ENCODE measurements at regions not wholly inside any gene's neighbourhood (a gene's known extent, or its start where the extent isn't known, plus 50 kb on each side); places are given as distances from the start of the nearest gene placed in this dataset.

DNA sequence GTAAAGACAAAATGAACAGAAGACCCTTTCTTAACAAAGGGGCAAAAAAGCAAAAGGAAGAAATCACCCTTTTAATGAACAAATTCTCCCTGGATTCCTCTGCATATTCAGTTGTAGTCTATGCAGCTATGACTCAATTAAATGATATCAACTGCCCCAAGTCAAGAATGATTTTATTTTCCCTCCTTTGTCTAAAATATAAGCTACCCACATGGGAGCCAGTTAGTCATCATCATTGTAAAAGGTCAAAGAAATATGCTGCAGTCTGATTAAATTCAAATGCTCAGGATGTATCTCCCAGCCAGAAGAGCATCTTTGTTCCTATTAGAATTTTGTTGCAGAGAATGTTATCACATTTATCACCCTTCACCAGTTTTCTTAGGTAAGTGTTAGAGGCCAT, 84.0 kb downstream of the SST start:
- peaks cover 0 to 6% of the 10 kb centered on the region in 2 donors for H3K4me1 ChIP-seq (ENCODE audit: control insufficient read depth in 1 of 2, low read depth in 2 of 2)
- H3K9me3 ChIP-seq: no peaks in the 10 kb centered on the region
- H3K27me3 ChIP-seq (replicated peaks; ENCODE audit: insufficient read depth): no peaks in the 10 kb centered on the region
- H3K27ac ChIP-seq: no peak overlapping the region
- DNase-seq (ENCODE audit: low spot score) (no peak), ATAC-seq (ENCODE audit: insufficient number of reproducible peaks, low FRiP score, low read depth) (no peak)
- H3K36me3 ChIP-seq: no peaks in the 10 kb centered on the region
- TF ChIP-seq, protein P1, sequence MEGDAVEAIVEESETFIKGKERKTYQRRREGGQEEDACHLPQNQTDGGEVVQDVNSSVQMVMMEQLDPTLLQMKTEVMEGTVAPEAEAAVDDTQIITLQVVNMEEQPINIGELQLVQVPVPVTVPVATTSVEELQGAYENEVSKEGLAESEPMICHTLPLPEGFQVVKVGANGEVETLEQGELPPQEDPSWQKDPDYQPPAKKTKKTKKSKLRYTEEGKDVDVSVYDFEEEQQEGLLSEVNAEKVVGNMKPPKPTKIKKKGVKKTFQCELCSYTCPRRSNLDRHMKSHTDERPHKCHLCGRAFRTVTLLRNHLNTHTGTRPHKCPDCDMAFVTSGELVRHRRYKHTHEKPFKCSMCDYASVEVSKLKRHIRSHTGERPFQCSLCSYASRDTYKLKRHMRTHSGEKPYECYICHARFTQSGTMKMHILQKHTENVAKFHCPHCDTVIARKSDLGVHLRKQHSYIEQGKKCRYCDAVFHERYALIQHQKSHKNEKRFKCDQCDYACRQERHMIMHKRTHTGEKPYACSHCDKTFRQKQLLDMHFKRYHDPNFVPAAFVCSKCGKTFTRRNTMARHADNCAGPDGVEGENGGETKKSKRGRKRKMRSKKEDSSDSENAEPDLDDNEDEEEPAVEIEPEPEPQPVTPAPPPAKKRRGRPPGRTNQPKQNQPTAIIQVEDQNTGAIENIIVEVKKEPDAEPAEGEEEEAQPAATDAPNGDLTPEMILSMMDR (IDR thresholded peaks at IDR 0.05): no peak
- H3K4me3 ChIP-seq: no peak overlapping the region

DNA sequence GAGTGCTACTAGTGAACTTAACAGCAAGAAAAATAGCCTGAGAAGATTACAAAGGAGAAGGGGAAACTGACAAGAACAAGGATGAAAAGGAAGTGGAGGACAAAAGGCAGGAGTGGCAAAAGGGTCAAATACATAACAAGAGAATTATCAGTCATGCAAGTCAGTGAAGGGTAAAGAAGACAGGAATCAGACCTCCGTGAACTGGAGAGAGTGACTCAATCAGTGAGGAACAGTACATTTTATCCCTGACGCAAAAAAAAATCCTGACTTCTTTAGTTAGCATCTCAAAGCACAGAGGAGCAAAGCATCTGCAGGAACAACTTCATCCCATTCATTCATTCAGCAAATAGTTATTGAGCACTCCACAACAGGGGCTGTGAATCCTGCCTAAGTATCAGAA, 97.8 kb downstream of the SST start:
- ATAC-seq (ENCODE audit: insufficient number of reproducible peaks, low FRiP score, low read depth) (no peak), DNase-seq (ENCODE audit: low spot score) (no peak)
- Histone ChIP-seq H3K9me3 (no peaks in the 10 kb centered on the region), H3K4me3 (no peak overlapping the region), H3K4me1 (ENCODE audit: control insufficient read depth in 1 of 2, low read depth in 2 of 2) (peaks cover 6 to 11% of the 10 kb centered on the region in 2 donors), H3K36me3 (no peaks in the 10 kb centered on the region), H3K27me3 (replicated peaks; ENCODE audit: insufficient read depth) (no peaks in the 10 kb centered on the region), H3K27ac (no peak overlapping the region)
- TF ChIP-seq, protein P1 (IDR thresholded peaks at IDR 0.05): no peak

DNA sequence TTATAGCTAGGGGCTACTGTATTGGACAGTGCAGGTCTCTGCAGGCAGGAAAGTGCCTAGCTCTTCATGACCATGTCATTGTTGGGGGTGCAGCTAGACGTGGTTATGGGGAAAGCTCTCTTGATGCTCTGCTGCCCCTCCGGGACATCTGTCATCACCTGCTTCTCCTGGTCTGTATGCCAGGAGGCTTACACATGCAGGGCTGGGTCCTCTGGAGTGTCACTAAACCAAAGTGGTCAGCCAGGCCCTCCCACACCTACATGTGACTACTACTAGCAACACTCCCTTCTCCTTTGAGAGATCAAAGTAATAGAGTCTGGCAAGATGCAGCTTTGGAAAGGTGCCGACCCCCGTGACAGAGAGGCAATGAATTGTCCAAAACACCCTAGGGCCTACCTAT, 98.5 kb downstream of the SST start:
- Histone ChIP-seq H3K27me3 (replicated peaks; ENCODE audit: insufficient read depth) (no peaks in the 10 kb centered on the region), H3K4me3 (no peak overlapping the region), H3K36me3 (no peaks in the 10 kb centered on the region), H3K27ac (no peak overlapping the region), H3K4me1 (ENCODE audit: control insufficient read depth in 1 of 2, low read depth in 2 of 2) (peaks cover 8 to 18% of the 10 kb centered on the region in 2 donors), H3K9me3 (no peaks in the 10 kb centered on the region)
- ATAC-seq (ENCODE audit: insufficient number of reproducible peaks, low FRiP score, low read depth) (no peak), DNase-seq (ENCODE audit: low spot score) (no peak)
- TF ChIP-seq, protein P1 (IDR thresholded peaks at IDR 0.05): no peak

DNA sequence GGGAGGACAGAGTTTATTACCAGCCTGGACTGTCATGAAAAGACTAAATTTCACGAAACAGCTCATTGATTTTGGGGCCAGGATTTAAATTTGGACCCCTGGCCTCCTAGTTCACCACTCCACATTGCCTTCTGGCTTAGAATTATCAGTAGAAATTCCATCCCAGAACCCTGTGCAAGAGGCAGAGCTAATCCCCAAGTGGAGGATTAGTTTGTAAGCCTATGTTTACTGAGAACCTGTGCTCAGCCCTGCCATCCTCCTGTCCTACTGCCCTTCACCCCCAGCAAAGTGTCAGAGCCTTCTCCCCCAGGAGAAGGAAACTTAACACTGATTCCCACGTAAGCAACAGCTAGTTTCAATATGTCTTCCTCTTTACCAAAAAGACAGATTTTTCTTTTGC, 99.4 kb downstream of the SST start:
- Histone ChIP-seq H3K27ac (no peak overlapping the region), H3K9me3 (no peaks in the 10 kb centered on the region), H3K4me1 (ENCODE audit: control insufficient read depth in 1 of 2, low read depth in 2 of 2) (peaks cover 8 to 21% of the 10 kb centered on the region in 2 donors), H3K36me3 (no peaks in the 10 kb centered on the region), H3K27me3 (replicated peaks; ENCODE audit: insufficient read depth) (no peaks in the 10 kb centered on the region), H3K4me3 (no peak overlapping the region)
- DNase-seq (ENCODE audit: low spot score) (no peak), ATAC-seq (ENCODE audit: insufficient number of reproducible peaks, low FRiP score, low read depth) (no peak)
- TF ChIP-seq, protein P1 (IDR thresholded peaks at IDR 0.05): no peak

DNA sequence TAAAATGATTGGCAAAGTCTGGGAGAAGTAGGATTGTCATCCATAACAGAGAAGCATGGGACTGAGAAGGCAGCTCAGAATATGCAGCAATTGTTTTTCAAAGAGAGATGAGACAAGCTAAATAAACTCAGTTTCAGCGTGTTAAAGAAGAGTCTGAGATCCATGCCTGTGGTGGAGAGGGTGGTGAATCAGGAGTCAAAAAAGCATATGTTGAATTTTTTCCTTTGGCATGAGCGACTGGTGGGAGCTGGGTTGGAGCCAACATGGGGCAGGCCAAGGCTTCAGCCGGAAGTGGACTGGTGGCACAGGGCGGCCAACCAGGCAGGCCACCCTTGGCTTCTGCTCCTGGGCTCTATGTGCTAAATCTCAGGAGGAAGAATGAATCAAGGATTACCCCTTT, 102.0 kb downstream of the SST start:
- H3K36me3 ChIP-seq: no peaks in the 10 kb centered on the region
- TF ChIP-seq, protein P1 (IDR thresholded peaks at IDR 0.05): no peak
- no peak for ATAC-seq (ENCODE audit: insufficient number of reproducible peaks, low FRiP score, low read depth)
- no peaks in the 10 kb centered on the region for H3K9me3 ChIP-seq
- H3K27ac ChIP-seq: no peak overlapping the region
- no peak overlapping the region for H3K4me3 ChIP-seq
- peaks cover 8 to 21% of the 10 kb centered on the region in 2 donors for H3K4me1 ChIP-seq (ENCODE audit: control insufficient read depth in 1 of 2, low read depth in 2 of 2)
- H3K27me3 ChIP-seq (replicated peaks; ENCODE audit: insufficient read depth): no peaks in the 10 kb centered on the region
- DNase-seq (ENCODE audit: low spot score): no peak

Data from thoracic aorta (tissue), 2 donors.